DMS114 treated with DMSO at 0.1 percent for 48 hours (cell line): ENCODE measurements at regions not wholly inside any gene's neighbourhood (a gene's known extent, or its start where the extent isn't known, plus 50 kb on each side); places are given as distances from the start of the nearest gene placed in this dataset.
"Not testable (repeated sequence)": the region's sequence is repeated elsewhere in the genome, so short reads cannot be mapped to it uniquely, and the experiment has no call there.

Experiments
- DNase-seq: peaks from one replicate; lab custom pipeline; 2025; ENCODE audit not compliant: unreplicated experiment; lab: John Stamatoyannopoulos, UW

DNA sequence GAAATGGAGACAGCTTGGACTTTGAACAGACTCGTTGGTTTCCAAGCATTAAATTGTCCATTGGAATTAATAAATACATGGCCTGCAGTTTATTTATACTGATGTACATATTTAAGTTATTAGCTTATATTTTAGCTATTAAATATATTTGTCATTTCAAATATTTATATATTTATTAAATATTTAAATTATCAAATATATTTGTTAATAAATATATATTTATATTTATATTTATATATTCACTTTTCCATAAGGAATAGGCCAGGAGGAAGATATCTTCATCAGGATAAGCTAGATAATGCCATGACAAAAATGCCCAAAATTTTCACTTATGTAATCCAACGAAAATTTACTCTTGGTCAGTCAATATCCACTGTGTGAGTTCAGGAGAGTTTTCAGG is 229.9 kb downstream of the ZNF608 start:
- DNase-seq: no peak

DNA sequence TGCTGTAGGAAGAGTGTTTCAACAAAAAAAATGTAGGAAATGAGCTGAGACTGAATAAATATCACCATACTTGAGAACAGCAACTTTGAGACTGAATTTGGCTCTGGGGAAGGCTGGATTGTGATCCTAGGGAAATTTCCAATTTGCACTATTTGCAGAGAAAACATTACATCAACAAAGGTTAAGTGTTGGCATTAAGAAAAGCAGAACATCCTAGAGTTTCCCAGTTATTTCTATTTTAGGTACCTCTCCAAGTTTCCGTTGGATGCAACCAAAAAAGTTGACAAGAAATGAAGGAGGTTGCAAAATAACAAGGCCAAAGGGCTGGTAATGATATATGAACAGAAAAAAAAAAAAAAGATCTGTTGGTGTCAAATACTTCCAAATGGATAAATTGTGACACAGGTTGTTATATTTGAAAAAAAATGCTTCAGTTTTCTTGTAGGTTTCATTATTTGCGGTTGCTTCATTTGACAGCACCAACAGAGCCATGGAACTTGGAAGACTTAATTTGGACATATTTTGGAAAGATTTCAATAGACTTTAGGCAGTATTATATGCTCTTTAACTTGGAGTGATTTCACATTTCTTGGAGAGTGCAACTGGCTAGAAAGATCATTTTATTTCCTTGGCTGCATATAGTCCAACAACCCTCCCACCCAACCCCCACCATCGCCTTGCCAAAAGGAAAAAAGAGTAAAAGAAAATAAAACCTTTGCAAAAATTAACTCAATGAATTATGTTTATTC is 230.8 kb downstream of the ZNF608 start:
- DNase-seq: no peak

DNA sequence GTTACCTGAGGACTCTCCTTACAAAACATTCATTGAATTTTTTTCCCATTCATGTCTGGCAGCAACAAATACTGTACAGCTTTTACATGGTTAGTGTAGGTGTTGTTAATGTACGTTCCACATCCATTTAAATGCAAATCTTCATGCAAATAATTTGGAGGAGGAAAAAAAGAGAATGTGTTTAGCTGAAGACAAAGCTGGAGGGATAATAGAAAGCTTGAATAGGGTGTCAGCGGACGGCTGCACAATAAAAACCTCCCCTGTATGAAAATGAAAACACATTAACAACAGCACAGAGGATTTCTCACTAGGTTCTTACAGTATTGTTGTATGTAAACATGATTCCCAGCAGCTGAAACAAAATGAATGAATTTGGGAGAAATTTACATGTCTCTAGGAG is 231.5 kb downstream of the ZNF608 start:
- DNase-seq: no peak

DNA sequence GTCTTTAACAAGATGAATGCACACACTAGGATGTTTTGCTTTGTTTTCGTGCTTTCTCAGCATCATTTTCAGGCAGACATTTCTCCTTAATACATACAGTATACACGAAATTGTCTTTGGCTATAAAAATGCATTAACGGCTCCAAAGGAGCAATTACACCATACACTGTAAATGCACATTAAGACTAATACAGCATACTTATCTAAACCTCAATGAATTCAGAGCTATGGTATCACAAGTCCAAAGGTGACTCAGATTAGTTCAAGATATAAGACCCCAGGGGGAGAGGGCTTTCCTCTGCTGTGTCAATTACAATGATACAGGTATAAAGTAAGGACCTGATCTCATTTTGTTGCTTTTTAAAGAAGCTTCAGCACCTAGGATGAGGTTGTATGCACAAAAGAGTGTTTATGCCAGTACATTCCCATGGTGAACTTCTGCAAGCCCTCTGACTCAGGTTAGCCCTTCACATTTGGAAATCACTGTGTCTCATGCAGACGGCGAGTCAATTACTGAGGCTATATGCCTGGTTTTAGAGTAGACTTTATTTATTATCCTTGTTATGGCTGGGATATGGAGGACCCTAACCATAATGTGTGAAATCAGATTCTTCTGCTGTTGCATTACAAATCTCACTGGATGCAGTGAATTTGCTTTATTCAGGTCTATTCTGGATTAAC is 233.3 kb downstream of the ZNF608 start:
- DNase-seq: no peak

DNA sequence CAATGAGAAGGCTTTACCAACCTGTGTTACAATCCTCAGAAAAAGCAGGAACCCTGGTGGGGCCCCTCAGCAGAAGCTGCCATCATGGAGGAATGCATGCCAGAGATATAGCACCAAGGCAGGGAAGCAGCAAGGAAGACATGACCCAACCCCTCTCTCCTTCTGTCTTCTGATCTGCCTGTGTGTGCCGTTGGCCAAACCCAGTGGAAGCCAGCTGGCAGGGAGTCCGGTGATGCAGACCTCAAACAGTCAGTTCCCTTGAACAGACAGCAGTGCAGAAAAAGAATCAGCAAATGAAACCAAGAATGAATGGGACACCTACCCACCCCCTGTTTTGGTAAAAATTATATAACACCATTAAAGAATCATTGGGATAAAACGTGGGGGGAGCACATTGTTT is 234.2 kb downstream of the ZNF608 start:
- DNase-seq: no peak

DNA sequence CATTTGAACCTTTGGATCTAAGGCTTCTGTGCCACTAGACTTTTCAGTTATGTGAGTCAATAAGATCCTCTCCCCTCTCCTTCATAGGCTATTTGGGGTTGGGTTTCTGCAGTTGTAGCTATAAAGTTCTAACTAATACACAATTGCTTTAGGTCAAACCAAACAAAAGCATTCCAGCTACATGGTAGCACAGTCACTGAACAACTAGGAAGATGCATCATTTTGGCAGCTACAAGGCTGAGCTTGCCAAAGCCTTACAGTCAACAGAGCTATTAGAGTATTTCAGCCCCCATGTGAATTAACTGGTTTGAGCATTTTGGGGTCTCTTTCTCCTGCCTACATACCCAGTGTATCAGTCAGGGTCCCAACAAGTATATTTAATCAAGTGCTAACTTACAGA is 234.6 kb downstream of the ZNF608 start:
- no peak for DNase-seq

DNA sequence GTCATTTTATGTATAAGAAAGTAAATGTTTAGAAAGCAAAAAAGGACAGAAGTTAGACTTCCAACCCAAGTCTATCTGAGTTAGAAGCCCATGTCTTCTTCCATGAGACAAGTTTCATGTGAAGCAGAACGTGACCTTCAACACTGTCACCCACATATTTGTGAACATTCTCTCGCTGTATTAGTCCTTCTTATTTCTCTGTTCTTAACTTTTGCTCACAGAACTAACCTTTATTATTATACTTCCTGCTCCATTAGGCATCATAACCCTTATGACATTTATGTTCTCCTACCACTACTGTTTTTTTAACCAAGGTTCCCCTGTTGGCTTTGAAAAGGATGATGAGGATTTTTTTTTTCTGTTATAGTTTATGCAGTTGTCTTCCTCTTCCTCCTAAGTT is 238.8 kb downstream of the ZNF608 start:
- DNase-seq: no peak

DNA sequence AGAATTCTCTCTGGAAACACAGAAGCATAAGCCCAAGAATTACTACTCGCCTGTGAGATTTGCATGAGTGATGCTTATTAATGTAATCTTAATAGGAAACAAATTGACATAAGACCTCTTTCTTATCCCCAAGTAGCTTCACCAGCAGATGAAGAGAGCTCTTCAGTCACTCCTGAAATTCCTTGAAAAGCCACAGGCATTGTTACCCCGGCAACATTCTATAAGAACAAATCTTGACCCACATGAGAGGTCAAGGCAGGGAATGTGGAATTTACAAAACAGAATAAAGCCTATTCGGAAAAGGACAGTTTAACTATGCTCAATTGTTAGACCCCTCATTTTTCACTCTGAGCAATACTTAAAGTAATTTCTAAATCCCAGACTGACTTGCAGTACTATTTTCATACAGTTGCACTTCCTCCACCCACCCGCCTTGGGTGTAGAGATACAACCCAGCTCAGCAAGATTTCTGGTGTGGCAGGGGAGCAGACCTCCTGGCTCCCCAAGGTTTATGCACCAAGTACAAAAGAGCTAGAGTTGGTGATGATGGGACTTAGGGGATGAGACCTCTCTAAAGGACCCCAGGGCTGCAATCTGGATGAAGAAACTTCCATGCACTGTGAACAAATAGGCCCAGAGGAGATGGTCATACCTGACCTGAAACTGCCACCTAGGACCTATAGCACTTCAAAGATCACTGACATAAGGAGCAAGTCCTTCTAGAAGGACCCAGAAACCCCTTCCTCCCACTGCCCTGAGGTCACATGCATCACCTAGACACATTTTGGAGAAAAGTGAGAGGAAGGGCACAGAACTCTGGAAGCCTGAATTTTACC is 242.1 kb downstream of the ZNF608 start:
- no peak for DNase-seq

DNA sequence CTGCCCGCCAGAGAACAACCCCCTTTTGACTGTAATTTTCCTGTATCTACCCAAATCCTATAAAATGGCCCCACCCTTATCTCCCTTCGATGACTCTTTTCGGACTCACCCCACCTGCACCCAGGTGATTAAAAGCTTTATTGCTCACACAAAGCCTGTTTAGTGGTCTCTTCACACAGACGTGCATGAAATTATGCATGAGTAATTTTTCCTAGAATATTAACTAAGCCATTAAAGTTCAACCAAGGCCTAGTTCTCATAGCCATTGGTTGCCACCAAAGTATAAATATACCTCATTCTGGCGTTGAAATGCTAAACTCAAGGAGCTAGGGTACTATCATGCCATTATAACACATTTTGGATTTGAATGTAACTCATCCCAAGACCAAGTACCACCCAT is 243.9 kb downstream of the ZNF608 start:
- DNase-seq: no peak

DNA sequence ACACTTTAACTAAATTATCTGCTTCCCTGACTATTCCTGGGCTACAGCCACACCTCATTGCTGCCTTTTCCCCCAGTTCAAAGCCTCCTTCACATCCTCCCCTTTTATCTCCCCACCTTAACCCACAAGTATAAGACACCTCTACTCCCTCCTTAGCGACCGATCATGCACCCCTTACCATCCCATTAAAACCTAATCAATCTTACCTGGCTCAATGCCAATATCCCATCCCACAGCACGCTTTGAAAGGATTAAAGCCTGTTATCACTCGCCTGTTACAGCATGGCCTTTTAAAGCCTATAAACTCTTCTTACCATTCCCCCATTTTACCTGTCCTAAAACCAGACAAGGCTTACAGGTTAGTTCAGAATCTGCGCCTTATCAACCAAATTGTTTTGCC is 246.6 kb downstream of the ZNF608 start:
- DNase-seq: not testable (repeated sequence)

DNA sequence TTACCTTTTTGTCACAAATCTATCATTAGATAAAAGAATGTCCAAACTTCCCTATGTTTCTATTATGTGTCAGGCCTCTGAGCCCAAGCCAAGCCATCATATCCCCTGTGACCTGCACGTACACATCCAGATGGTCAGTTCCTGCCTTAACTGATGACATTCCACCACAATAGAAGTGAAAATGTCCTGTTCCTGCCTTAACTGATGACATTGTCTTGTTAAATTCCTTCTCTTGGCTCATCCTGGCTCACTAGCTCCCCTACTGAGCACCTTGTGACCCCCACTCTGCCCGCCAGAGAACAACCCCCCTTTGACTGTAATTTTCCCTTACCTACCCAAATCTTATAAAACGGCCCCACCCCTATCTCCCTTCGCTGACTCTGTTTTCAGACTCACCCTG is 249.5 kb downstream of the ZNF608 start:
- DNase-seq: not testable (repeated sequence)

DNA sequence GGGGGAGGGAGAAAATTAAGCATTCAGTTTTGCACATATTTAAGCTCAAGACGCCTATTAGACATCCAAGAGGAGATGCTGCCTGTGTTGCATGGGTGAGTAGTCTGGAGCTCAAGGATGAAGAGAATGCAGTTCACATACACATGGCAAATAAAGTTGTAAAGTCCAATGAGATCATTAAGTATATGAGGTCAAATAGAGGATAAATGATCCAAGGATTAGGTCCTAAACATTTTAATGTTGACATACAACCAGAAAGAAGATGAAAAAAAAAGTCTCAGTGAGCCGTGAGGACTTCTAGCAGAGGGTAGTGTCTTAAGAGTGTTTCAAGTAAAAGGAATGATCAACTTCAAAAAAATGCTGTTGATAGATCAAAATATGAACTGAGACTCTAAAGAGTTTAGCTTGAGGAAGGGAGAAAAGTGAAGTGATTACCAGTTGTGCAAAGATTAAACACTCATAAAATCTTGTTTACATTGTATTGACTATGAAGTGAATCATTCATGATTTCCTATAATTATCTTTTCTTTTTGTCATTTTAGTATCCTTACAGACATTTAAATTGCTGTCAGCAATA is 251.8 kb downstream of the ZNF608 start:
- DNase-seq: no peak

DNA sequence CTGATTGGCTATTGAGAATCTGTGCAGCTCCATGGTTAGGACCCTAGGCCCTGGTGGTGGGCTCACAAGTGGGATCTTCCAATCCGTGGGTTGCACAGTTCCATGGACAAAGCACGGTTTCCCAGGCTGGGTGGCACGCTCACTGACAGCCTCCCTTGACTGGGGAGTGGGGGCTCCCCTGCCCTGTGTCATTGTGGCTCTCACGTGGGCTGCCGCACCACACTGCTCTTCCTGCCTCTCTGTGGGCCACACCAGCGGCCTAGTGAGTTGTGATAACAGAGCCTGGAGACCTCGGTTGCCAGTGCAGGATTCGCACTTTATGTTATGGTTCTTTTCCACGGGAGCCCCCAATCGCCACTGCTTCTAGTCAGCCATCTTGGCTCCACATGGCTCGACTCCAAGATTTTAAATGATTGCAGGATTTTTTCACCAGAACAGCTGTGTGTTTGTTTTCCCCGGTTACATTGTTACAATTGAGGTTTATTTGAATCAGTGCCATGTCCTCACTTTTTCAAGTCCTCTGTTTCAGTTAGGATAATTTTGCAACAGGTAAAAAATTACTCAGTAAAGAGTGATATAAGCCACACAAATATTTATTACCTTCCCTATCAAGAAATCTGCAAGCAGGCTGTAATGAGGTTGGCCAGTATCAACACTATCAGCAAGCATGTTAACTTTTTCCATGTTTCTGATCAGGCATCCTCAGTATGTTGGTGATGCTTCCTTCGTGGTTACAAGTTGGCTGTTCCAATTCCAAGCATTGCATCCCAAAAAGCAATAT is 253.8 kb downstream of the ZNF608 start:
- no peak for DNase-seq

DNA sequence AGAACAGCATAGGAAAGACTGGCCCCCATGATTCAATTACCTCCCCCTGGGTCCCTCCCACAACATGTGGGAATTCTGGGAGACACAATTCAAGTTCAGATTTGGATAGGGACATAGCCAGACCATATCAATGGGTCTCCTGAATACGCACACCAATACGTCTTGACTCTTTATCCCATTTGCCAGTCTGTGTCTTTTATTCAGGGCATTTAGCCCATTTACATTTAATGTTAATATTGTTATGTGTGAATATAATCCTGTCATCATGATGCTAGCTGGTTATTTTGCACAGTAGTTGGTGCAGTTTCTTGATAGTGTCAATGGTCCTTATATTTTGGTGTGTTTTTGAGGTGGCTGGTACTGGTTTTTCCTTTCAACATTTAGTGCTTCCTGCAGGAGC is 256.1 kb downstream of the ZNF608 start:
- DNase-seq: not testable (repeated sequence)

DNA sequence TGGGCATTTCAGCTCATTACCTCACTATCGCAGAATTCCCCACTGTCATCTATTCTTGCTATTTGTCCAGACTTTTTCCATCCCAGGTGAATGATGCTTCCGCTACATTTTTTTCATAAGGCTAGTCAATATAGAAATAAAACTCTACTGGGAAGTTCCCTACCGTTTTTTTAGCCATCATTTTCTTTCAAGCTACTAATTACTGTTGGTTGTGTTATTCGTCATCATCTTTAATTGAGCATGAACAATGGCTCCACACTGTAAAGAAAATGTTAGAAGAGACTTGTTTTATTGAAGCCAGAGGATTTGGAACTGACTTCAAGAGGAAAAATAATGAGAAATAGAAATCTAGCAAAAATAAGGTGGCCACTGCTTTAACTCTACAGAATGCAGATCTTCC is 265.0 kb downstream of the ZNF608 start:
- no peak for DNase-seq

DNA sequence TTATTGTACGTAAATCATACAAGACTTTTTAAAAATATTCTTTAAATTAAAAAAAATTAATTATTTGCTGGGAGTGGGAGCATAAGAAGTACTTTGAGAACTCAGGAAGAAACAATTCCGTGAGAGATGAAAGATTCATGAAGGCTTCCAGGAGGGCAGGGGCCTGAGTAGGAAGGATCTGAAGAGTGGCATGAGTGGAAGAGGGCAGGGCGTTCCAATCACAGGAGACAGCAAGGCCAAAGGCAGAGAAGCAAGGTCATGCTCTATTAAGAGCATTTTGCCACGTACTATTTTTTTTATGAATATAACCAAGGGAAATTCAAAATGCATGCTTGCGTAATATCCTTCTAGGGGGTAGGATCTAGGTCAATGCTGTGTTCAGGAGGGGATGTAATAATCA is 265.5 kb downstream of the ZNF608 start:
- no peak for DNase-seq

DNA sequence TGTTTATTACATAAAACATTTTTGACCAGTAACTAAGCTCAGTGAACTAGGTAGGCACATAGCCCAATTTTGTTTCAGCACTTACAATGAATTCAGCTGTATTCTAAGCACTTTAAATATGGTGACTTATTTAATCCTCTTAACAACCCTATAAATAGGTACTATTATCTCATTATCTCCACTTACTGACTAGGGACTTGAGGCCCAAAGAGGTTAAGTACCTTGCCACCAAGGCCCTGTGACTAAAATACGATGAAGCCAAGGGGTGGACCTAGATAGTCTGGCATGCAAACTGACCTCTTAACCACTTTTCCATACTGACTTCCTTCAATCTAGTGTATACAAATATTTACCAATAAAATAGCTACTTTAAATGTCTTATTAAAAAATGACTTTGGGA is 266.4 kb downstream of the ZNF608 start:
- DNase-seq: no peak

DNA sequence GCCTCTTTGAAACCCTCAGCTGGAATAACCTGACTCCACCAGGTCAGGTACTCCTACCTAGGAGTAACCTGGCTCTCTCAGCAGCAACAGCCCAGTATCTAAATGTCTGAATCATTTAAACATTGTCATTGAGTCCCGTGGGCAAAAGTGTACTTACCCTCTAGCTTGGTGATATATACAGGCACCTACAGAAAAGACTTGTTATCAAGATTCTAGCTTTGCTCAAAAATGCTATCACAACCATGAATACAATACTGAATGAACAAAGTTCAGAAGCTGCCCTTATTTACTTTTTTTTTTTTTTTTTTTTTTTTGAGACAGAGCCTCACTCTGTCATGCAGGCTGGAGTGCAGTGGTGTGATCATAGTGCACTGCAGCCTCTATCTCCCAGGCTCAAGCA is 268.2 kb downstream of the ZNF608 start:
- no peak for DNase-seq

DNA sequence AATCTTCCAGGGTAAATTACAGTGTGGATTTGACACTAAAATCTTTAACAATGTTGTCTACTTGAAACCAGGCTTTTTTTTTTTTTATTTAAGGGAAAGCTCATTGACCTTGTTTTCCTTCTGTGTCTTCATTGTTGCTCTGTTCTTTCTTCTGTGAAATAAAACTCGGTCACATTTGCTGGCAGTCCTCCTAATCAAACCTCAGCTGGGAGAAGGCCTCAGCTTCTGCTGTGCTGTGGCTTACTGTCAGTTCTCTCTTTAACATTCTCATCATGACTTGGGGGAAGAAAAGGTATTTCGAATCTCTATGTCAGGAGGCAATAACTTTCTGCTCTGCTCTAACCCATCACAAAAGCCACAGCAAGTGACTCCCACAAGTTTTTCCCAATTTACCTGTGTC is 268.9 kb downstream of the ZNF608 start:
- no peak for DNase-seq

DNA sequence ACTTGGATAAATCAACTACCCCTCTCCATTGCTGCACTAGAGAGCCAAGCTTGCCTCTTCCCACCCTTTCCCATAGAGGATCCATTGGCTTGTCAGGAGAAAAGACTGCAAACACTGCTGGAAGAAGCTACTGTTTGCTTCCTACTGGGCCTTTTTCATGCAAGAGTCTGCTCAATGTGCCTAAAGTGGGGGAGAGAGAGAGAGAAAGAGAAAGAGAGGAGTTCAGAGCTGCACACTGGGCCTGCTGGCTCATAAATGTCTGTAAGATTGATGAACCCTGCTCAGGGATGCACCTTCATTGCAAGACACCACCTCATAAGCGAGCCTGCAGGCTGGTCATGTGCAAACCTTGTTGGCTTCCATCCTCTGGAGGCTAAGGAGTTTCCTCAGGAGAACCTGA is 269.4 kb downstream of the ZNF608 start:
- DNase-seq: no peak
